ENCODE measurements at regions not wholly inside any gene's neighbourhood (a gene's known extent, or its start where the extent isn't known, plus 50 kb on each side); places are given as distances from the start of the nearest gene placed in this dataset.

- POLR2A ChIA-PET, result no interaction called here
- DNase-seq (ENCODE audit: extremely low spot score), result no peak
- CTCF ChIA-PET, result no interaction called here
- no peak for TF ChIP-seq CTCF (IDR thresholded peaks at IDR 0.05; ENCODE audit: control extremely low read depth, extremely low read depth, low read depth, missing control alignments)
Measured at GRCh38 chr20:21933526-21933925, 228.1 kb downstream of the PAX1 start.

- DNase-seq (ENCODE audit: extremely low spot score), result no peak
- ChIA-PET CTCF (no interaction called here), POLR2A (no interaction called here)
- TF ChIP-seq CTCF (IDR thresholded peaks at IDR 0.05; ENCODE audit: control extremely low read depth, extremely low read depth, low read depth, missing control alignments), result no peak
Measured at GRCh38 chr20:21921251-21921650, 215.8 kb downstream of the PAX1 start.

GRCh38 chr20:21920211-21920610, 214.7 kb downstream of the PAX1 start:
- ChIA-PET CTCF (no interaction called here), POLR2A (no interaction called here)
- no peak for TF ChIP-seq CTCF (IDR thresholded peaks at IDR 0.05; ENCODE audit: control extremely low read depth, extremely low read depth, low read depth, missing control alignments)
- no peak for DNase-seq (ENCODE audit: extremely low spot score)

- CTCF ChIA-PET, result no interaction called here
- no peak for DNase-seq (ENCODE audit: extremely low spot score)
- POLR2A ChIA-PET, result no interaction called here
- TF ChIP-seq CTCF (IDR thresholded peaks at IDR 0.05; ENCODE audit: control extremely low read depth, extremely low read depth, low read depth, missing control alignments), result no peak
Measured at GRCh38 chr20:21918398-21918797, 212.9 kb downstream of the PAX1 start.

- ChIA-PET POLR2A (no interaction called here), CTCF (interaction anchor here (0.9 kb wide), 1 partner anchor 35 kb away, joined by 4 read pairs; no protein-coding TSS in a partner anchor)
- TF ChIP-seq CTCF (IDR thresholded peaks at IDR 0.05; ENCODE audit: control extremely low read depth, extremely low read depth, low read depth, missing control alignments), result no peak
- no peak for DNase-seq (ENCODE audit: extremely low spot score)
Measured at GRCh38 chr20:21902391-21902790, 196.9 kb downstream of the PAX1 start.

GRCh38 chr20:21901470-21902275, 196.2 kb downstream of the PAX1 start:
- ChIA-PET CTCF (interaction anchor here (0.9 kb wide), 1 partner anchor 34 kb away, joined by 4 read pairs; no protein-coding TSS in a partner anchor), POLR2A (no interaction called here)
- TF ChIP-seq CTCF (IDR thresholded peaks at IDR 0.05; ENCODE audit: control extremely low read depth, extremely low read depth, low read depth, missing control alignments), result no peak
- DNase-seq (ENCODE audit: extremely low spot score), result no peak

Measured in GM10248 (cell line).